NCI-H2196 (cell line): ENCODE measurements at regions not wholly inside any gene's neighbourhood (a gene's known extent, or its start where the extent isn't known, plus 50 kb on each side); places are given as distances from the start of the nearest gene placed in this dataset.
A peak's percentile ranks its signal among the peaks of the same experiment; 100 is the strongest.
"Not testable (repeated sequence)": the region's sequence is repeated elsewhere in the genome, so short reads cannot be mapped to it uniquely, and the experiment has no call there.

Source experiments
- DNase-seq: peaks from one replicate; lab custom pipeline; 2025; ENCODE audit not compliant: unreplicated experiment; lab: John Stamatoyannopoulos, UW

- DNase-seq: no peak
Measured at GRCh38 chr12:97977870-97978405, 515.3 kb downstream of the RMST start.

DNA sequence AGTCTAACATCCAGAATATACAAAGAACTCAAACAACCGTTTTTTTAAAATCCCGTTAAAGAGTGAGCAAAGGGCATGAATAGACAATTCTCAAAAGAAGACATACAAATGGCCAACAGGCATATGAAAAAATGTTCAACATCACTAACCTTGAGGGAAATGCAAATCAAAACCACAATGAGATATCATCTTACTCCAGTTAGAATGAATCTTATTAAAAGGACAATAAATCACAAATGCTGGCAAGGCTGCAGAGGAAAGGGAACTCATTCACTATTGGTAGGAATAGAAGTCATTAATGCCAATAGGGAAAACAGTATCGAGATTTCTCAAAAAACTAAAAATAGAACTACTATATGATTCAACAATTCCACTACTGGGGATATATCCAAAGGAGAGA lies 520.1 kb downstream of the RMST start:
- DNase-seq: no peak

DNA sequence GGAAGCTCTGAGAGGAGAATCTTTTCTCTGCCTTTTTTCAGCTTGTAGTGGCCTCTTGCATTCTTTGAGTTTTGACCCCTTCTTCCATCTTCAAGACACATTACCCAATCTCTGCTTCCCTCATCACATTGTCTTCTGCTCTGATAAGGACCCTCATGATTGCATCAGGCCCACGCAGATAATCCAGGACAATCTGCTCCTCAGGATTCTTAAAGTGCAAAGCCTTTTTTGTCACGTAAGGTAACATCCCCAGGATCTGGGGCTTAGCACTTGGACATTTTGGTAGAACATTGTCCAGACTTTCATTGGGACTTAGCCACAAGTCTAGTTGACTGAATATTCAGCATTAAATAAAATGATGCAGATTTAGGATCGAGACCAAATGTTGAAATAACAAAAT lies 521.2 kb downstream of the RMST start:
- no peak for DNase-seq

DNA sequence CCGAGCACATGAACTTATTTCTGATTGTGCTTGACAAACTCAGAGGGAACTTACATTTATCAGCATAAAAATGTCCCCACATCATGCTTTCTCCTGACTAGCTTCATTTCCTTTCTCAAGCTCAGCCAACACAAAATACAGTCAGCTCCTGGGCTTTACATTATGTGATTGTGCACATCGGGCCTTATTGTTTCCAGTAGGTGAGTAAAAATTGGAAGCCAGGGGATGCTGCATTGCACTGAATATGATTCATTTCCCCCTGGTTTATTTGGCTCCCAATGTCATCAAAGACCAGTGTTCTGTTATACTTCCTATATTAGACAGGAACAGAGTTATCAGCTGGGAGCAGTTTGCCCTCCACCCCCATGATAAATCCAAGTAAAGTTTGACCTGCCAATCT lies 521.8 kb downstream of the RMST start:
- no peak for DNase-seq

GRCh38 chr12:97984974-97985580 lies 522.5 kb downstream of the RMST start:
- DNase-seq: no peak

DNA sequence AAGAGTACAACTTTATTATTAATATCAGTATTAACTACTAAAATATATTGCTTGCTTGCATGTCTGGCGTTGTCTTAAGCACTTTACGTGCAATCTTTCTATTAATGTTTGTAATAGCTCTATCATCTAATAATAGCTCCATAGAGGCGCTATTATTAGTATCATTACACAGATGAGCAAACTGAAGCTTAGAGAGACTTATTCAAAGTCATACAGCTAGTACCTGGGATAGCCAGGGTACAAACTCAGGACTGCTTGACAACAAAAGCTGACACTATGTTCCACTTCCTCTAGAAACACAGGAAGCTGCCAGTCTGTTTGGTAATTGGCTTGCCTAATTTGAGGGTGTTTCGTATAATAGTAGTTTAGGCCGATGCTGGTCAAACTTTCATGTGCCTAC lies 523.2 kb downstream of the RMST start:
- no peak for DNase-seq

DNA sequence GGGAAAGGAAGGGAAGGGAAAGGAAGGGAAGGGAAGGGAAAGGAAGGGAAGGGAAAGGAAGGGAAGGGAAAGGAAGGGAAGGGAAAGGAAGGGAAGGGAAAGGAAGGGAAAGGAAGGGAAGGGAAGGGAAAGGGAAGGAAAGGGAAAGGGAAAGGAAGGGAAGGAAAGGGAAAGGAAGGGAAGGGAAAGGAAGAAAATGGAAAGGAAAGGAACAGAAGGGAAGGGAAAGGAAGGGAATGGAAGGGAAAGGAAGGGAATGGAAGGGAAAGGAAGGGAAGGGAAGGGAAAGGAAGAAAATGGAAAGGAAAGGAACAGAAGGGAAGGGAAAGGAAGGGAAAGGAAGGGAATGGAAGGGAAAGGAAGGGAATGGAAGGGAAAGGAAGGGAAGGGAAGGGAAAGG lies 526.0 kb downstream of the RMST start:
- not testable (repeated sequence) for DNase-seq

DNA sequence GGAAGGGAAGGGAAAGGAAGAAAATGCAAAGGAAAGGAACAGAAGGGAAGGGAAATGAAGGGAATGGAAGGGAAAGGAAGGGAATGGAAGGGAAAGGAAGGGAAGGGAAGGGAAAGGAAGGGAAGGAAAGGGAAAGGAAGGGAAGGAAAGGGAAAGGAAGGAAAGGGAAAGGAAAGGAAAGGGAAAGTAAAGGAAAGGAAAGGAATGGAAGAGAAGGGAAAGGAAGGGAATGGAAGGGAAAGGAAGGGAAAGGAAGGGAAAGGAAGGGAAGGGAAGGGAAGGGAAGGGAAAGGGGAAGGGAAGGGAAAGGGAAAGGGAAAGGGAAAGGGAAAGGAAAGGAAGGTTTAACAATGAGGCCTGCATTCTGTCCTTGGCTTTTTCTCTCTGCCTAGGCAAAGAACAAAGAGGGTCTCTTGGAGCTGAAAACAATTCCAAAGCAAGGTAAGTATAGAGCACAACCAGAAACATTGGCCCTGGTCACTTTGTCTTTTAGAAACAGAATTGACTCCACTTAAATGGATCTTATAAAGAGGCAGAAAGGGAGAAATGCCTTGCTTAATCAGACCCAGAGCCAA lies 525.9 kb upstream of the TMPO start:
- DNase-seq: no peak

DNA sequence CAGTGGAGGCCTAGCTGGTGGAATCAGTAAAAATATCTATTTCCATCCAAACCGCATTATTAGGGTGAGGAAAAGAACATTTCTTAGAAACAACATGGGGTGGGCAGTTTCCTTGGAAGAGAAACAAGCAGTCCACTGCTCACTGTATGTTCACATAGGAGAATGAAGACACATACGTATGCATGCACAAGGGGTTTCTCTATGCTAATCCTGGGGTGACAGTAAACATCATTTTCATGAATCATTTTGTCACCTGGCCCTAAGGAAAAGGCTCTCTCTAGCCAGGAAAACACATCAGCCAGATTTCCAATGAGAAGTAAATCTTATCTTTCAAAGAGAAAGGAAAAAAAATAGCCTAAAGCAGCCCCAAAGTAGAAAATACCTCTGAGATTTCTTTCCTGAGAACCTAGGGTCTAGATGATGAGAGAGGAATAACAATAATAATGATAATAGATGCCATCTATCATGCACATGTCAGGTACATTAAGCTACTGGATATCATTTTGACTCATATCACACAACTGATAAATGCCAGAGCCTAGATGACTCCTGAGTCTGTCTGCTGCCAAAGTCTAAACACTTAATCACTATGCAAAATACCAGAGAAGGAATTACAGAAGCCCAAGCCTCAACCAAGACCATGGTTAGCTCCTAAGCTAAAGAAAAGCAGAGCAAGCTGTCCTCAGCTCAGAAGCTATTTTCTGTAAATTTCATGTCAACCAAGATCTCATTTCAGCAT lies 520.5 kb upstream of the TMPO start:
- DNase-seq: no peak

DNA sequence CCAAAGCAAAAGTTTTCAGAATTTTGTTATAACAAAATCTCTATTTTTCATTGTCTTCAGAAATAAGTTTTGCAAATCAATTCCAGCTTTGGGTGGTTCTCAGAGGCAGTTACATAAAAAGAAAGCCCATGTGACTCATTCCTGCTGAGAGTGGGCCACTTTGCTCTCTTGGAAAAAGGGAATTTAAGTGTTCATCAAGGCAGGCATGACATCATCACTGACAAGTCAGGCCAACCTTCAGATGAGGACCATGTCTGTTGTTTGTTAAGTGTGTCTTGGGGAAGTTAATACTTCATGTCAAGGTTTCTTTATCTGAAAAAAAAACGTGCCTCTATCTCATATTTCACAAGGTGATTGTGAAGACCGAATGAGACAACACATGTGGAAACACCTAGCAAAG lies 519.8 kb upstream of the TMPO start:
- DNase-seq: no peak

DNA sequence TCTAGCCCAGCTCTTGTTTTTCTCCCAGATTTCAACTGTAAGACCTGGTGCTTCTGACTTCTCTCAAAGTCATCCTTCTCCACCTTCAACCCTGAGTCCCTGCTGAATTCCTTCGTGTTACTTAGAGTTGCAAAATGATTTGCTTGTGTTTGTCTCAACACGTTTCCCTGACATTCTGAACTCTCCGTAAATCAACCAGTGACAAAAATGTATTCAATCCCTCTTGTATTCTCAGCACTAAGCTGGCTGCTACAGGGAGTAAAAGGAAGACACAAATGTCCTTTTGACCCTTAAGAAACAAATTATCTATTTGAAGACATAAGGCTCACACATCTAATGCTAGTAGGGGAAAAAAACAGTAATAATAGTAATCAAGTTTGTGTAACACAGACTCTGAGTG lies 514.0 kb upstream of the TMPO start:
- no peak for DNase-seq

DNA sequence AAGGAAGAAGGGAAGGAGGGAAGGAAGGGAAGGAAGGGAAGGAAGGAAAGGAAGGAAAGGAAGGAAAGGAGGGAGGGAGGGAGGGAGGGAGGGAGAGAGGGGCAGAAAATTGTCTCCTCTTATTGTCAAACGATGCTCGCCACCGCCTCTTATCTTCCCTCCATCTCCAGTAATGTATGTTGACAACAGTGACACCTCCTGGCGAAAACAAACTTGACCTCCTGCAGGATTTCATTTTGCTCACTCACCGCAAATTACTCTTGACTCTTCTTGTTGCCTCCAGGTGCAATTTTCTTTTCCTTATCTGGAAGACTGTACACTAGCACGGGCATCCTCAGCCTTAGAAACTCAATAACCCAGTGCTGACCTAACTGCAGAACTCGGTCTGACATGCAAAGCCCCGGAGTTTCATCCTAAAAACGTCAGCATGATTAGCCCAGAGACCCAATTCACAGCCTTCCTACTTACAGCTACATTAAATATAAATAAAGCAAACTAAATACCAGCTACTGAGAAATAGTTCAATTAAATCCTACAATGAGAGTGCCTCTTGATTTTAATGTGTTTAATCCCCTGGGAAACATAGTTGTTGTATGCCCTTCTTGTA lies 512.4 kb upstream of the TMPO start:
- peak; percentile 61 for DNase-seq

GRCh38 chr12:98007963-98008362 lies 507.4 kb upstream of the TMPO start:
- DNase-seq: no peak

DNA sequence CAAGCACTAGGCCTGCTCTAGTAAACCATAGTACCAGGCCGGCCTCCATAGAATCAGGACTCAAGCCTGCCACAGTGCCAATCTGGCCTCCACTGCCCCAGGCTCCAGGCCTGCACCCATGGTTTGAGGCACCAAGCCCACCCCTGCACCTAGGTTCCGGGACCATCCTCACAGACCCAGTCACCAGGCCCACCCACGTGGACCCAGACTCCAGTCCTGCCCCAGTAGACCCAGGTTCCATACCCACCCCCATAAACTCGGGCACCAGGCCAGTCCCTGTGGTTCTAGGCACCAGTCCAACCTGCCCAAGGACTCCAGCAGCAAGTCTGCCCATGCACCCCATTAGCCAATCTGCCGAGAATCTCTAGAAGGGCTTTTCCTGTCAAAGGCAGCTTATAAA lies 501.8 kb upstream of the TMPO start:
- DNase-seq: no peak

DNA sequence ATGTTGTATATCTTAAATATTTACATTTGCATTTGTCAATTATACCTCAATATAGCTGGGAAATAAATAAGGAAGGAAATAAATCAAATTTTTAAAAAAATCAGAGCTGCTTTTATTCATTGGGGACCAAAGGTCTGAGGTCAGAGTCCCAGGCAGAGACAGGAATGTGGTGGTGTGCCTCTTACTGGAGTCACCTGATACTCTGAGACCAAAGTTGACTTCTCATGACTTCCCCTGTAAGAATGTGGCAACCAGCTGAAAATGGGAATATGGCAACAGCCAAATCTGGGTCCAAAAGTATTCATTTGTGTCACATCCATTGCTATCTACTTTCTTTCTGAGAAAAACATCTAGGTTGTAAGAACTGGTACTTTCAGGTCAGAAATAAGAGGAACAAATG lies 496.6 kb upstream of the TMPO start:
- no peak for DNase-seq

DNA sequence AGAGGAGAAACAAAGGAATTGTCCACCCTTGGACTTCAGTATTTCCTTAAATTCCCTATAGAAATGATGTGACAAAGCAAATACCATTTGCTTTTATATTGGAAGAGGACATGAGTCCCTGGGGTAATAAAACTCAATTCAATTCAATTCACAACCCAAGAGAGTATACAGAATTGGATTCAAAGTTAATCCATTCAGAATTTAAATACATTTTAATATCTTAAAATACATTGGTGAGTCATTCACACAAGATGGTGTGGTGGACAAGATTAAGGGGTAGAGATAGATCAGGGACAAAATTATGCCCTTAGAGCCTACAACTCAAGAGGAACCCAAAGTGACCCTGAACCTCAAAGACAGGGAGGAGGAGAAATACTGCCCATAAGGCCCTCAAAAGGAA lies 495.0 kb upstream of the TMPO start:
- no peak for DNase-seq

GRCh38 chr12:98022961-98023360 lies 492.4 kb upstream of the TMPO start:
- DNase-seq: no peak

DNA sequence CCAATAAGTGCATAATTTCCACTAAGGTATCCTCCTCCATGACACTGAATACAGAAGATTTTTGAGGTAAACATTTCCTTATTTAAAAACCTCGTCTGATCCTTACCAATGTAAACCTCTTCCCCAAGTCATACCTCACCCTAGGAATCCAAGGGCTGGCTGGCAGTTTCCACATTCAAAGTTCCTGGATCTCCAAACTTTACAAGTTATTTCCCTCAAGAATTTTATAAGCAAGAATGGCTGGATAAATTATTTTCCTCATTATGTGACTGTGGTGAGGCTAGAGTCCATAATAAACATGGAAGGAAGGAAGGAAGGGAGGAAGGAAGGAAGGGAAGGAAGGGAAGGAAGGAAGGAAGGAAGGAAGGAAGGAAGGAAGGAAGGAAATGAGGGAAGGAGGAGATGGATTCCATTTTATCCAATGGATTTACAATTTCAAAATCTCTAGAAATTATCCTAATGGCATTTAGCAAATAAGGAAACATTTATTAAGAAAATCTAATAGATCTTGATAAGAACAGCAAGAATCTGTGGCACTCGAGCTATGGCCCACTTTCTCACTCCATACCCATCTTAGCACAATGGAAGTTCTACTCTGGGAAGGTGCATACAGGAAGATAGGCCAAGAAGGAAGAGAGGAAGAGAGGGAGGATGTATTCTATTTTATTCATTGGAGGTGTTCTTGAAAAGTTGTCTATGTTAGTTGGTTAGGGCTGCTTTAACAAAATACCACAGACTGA lies 477.8 kb upstream of the TMPO start:
- DNase-seq: no peak

DNA sequence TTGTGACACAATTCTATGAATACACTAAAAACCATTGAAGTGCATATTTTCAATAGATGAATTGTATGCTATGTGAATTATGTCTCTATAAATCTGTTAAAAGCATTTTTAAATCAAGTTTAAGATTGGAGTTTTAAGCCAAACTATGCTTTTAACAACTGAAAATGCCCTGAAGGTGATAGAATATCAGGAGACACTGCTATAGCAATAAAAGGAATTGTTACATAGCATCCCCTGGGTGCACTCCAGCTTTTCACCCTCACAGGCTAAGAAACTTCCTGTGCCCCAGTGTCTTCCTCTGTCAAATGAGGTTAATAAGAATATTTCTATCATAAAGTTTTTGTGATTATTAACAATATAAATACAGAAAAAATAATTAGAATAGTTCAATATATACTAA lies 472.7 kb upstream of the TMPO start:
- no peak for DNase-seq

- no peak for DNase-seq
Measured at GRCh38 chr12:98045395-98045794, 470.0 kb upstream of the TMPO start.

DNA sequence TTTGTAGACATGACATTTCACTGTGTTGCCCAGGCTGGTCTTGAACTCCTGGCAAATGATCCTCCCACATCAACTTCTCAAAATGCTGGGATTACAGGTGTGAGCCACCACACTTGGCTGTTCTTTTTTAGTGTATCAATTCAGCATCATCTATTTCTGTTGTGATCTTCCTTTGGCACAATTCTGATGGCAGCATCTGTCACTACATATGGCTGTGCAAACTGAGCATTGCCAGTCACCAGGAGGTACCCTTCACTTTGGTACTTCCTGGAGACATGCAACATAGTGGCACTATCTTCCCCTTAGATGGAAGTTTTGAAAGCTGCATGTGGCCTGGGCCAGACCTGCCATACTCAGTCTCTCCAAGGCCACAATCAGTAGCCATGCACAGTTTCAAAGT lies 467.1 kb upstream of the TMPO start:
- no peak for DNase-seq
